AG09319 (cell line): ENCODE measurements at regions not wholly inside any gene's neighbourhood (a gene's known extent, or its start where the extent isn't known, plus 50 kb on each side); places are given as distances from the start of the nearest gene placed in this dataset.

ENCODE experiments used
- DNase-seq: peaks from one replicate; pipeline ENCODE4 v3.0.0-alpha.2; 2010; ENCODE audit warnings: low read depth; ENCODE audit errors: extremely low read depth
- CTCF ChIP-seq: IDR thresholded peaks from 2 replicates; pipeline ENCODE4 v1.5.1; 2011; ENCODE audit warnings: low read depth, mild to moderate bottlenecking, inconsistent platforms, low read length, moderate library complexity

- TF ChIP-seq CTCF = no peak
- no peak for DNase-seq
These were observed 628.3 kb downstream of the MMUT start for GRCh38 chr6:48834706-48835105.

- TF ChIP-seq CTCF = no peak
These were observed 629.1 kb downstream of the MMUT start for GRCh38 chr6:48833916-48834315.

GRCh38 chr6:48826901-48827701 is 636.0 kb downstream of the MMUT start:
- TF ChIP-seq CTCF = no peak

More at GRCh38 chr6:48833916-48834315, 629.1 kb downstream of the MMUT start:
- DNase-seq = no peak

GRCh38 chr6:48826152-48826515 is 636.9 kb downstream of the MMUT start:
- DNase-seq = no peak
- TF ChIP-seq CTCF = no peak

More at GRCh38 chr6:48826901-48827701, 636.0 kb downstream of the MMUT start:
- peak; percentile 55 for DNase-seq

- TF ChIP-seq CTCF = no peak
- DNase-seq = no peak
These were observed 637.4 kb downstream of the MMUT start for GRCh38 chr6:48825501-48826151.

DNA sequence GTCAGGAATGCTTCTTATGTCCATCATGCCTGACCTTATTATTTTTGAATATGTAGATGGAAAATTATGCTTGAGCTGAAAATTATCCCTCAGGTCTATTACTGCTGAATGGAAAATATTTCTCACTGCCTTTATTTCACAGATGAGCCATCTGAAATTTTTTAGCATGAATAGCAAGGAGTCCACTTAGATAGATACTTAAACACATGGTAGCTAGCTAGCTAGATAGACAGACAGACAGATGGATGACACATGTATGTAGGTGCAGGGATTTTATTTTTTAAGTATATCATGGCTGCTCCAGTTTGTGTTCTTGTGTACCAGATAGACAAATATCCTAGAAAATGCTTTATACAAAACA is 645.0 kb downstream of the MMUT start:
- DNase-seq = no peak
- TF ChIP-seq CTCF = no peak

DNA sequence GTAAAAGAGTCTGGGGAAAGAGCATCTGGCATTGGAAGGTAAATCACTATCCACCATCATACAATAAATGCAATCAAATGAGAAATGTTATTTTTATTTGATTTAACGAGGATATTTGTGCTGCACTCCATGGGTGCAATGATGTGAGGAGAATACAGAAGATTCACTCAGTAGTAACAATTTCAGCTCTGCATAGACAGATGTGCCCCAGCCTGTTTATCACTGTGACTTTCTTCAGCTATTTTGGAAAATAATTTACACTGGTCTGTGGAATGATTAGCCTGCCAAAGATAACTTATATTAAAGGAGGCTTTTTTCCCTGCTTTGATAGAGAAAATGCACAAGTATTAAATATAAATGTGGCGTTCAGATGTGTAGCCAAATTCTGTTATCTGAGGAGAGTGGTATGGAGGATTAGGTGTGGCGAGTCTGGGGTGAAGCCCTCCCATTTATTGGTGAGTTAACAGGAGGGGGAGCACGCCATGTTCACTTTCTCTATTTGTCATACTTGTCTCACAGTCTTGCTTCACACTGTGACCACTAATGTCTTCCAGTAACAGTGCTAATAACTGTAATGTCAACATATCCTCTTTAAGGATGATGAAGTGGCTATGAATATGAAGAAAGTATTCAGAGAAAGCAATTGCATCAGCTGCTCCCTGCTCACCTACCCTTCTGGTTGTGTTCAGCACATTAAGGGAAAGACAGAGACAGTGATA is 645.6 kb downstream of the MMUT start:
- no peak for DNase-seq
- TF ChIP-seq CTCF = no peak
